HG03196 (cell line): ENCODE measurements at regions not wholly inside any gene's neighbourhood (a gene's known extent, or its start where the extent isn't known, plus 50 kb on each side); places are given as distances from the start of the nearest gene placed in this dataset.

Experiments
- ATAC-seq: cut with Tn5 transposase; IDR thresholded peaks from one replicate; pipeline ENCODE4 v1.9.1; 2021; ENCODE audit not compliant: unreplicated experiment

DNA sequence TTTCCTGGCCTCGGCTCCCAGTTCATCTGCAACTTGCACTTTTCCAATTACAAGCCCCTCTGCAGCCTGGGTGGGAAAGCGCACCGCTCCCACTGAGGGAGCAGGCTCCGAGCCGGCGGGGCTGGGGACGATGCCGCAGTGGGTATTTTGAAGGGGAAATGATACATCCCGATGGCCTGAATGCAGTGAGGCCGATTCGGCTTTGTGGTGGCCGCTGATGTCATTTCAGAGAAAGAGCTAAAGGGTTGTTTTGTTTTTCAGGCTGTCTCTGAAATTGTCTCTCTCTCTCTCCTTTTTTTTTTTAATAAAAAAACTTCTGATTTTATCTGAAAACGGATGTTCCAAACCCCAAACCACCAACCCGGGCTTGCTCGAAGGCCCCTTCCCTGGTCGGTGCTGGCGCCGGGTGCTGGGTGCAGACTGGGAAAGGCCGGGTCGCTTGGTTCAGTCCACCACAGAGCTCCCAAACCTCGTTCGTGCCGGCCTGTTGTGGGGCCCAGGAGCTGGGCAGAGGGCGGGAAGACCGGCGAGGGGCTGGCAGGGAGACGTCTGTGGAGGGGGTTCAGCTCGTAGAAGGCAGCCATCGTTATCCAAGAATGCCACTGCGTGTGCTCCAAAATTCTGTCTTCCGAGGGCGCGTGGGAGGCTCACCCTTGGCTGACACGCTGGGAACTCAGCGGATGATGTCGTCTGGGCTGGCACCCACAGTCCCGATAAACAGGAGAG is 102.8 kb downstream of the FOXL1 start:
- ATAC-seq: no peak

DNA sequence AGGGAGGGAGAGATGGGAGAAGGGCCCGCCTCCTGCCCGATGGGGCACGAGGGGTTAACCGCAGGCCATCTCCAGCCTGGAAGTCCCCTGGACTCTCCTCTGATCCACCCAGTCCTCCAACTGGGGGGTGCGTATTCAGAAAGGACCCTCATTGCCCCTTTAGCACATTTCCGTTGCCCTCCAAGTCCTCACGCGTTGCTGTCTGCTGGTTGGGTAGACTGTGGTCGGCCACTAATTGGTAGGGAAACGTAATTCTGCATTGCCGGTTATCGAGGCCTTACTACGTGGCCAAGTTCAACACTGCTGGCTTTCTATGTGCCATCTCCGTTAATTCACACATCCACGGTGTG is 103.4 kb downstream of the FOXL1 start:
- no peak for ATAC-seq

DNA sequence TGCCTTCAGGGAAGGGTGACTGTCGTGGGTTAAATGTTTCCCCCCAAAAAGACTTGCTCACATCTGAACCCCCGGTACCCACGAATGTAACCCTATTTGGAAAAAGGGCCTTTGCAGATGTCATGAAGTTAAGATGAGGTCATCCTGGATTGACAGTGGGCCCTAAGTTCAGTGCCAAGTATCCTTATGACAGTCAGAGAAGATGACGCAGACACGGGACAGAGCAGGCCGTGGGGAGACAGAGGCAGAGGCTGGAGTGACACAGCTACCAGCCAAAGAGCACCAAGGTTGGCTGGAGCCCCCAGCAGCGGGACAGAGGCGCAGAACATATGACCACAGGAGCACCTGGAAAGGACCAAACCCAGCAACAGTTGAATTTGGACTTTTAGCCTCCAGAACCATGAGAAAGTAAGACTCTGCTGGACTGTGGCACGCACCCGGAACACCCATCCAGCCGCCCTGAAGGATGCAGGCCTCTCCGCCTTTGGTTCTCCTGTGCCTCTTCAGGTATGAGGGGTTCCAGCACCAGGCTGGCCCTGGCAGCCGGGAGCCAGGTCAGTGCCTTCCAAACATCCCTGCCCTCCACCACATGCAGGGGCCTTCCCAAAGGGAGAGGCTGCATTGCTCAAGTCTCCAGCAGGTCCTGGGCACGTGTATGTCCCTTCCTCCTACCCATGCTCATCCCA is 104.0 kb downstream of the FOXL1 start:
- ATAC-seq: no peak

DNA sequence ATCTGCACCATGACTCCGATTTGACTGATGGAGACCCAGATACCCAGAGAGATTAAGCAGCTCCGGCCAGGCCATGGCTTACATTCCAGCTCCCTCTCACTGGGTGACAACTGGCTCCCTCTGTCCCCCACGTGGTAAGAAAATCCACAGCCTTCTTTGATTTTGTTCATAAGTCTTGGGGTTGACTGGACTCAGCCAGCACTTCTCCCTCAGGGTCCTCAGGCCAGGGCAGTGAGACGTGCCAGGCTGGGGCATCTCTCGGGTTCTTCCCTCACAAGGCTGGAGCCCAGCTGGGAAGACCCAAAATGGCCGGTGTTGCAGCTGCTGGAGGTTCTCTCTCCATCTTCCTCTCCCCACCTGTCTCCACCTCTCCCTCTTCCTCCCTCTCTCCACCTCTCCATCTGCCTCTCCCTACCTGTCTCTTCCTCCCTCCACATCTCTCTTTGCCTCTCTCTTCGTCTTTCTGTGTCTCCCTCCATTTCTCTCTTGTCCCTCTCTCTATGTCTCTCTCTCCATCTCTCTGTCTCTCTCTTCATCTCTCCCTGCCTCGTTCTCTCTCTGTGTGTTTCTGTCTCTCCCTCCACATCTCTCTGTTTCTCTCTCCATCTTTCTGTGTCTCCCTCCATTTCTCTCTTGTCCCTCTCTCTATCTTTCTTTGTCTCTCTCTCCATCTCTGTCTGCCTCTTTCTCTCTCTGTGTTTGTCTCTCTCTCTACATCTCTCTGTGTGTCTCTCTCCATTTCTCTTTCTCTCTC is 105.3 kb downstream of the FOXL1 start:
- no peak for ATAC-seq

DNA sequence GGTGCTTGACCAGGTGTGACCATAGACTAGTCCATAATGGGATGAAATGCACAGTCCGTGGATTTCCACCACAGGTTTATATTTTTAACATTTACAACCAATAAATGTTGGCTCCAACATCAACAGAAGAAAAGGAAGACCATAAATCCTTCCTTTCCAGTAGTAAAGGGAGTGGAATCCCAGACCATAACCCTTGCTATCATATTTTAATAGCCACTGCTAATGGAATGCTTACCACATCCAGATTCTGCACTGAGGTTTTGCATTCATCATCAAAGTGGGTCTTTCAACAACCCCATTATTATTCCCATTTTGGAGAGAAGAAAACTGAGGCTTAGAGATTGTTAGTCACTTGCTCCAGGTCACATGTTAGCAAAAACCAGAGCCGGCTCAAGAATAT is 106.7 kb downstream of the FOXL1 start:
- ATAC-seq: no peak

DNA sequence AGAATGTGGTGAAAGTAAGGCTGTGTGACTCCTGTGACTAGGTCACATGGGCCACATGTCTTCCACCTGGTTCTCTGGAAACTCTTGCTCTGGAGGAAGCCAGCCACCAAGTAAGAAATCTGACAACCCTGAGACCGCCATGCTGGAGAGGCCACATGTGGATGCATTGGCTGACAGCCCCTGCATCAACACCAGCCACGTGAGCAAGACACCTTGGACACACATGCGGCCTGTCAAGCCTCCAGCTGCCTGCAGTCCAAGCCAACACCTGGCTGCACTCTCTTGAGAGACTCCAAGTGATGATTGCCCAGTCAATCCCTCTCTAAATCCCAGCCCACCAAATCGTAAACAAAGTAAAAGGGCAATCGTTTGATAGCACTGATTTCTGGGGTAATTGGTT is 112.6 kb downstream of the FOXL1 start:
- no peak for ATAC-seq

DNA sequence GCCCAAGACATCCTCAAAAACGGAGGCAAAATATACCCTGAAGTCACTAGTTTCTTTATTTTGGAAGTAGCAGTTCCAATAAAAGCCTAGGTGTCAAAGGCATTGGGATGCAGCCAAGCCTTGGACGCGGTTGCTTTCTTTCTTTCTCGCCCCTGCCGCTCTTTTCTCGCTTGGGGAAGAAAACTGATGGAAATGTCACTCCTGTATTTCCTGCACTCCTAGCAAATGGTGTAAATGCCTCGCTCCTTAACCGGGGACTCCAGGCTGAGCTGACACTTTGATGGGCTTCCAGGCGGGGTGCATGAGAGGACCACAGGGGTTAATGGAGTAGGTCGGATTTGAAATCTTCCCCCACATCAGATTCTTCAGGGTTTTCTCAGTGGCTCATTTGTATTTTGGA is 114.1 kb downstream of the FOXL1 start:
- ATAC-seq: no peak

DNA sequence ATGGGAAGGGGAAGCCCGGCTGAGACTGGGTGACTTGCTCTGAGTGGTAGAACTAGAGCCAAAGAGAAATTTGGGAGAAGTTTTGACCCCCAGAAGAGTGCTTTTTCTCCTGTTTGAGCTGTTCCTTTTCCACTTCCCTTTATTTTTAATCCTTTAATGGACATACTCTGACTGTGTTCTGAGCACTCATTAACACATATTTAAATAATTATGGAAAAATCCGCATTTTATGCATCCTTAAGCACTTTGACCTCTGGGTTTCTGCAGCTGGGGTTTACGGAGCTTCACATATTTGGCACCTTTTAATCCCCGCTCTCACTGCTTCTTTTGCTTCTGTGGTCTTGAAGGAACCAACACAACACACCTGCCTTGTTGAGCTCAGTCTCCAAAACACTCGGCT is 114.7 kb downstream of the FOXL1 start:
- no peak for ATAC-seq

DNA sequence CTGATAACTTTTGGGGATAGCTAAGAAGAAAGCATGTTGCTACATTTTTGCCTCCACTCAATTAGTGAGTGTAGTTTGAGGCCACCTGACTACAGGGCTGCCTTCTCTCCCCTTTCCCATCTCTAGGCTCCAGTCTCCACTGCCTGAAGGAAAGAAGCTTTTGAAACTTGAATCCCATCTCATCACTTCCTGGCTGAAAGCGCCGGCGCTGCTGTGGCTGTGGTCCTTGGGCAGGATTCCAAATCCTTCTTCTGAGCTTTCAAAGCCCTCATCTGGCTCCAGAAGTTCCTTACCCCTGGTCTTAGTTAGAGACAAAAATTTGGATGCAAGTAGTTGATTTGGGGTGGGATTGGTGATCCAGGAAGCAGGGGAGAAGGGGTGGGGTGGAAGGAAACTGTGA is 119.4 kb downstream of the FOXL1 start:
- ATAC-seq: no peak

DNA sequence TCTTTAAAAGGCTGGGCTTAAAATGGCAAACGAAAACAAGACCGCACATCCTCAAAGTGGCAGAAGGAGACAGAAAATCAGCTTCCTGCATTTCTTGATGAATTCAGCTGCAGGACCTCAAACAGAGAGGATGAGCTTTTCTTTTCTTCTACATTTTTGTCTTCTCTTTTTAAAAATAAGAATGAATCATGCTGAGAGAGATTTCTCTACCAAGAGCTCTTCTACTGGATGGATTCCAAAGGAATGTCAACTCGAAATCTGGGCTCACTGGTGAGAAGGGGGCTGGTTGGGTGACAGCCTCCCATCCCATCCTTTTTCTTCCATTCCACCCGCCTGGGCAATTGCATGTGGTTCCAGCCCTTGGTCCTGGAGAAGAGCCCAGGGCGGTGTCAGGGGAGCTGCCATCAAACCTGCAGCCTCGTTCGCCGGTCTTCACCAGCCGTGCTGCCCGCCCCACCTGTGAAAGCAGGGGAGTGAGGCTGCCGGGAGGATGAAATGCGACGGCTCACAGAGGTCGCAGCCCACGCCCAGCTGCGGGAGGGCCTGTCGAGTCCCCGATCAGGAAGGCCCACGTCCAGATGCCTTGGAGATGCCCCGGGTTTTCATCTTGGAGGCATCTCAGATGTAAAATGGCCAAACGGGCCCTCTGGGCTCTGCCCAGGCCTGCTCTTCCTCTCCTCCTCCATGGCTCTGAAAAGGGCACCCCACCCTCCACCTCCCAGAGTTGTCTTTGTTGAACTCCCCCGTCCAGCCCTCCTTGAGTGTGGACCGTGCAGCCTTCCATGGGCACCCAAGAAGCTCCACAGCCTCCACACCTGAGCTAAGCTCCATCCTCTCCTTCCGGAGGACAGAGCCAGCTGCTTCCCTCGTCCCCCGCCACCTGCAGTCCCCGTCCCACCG is 121.9 kb downstream of the FOXL1 start:
- ATAC-seq: no peak

DNA sequence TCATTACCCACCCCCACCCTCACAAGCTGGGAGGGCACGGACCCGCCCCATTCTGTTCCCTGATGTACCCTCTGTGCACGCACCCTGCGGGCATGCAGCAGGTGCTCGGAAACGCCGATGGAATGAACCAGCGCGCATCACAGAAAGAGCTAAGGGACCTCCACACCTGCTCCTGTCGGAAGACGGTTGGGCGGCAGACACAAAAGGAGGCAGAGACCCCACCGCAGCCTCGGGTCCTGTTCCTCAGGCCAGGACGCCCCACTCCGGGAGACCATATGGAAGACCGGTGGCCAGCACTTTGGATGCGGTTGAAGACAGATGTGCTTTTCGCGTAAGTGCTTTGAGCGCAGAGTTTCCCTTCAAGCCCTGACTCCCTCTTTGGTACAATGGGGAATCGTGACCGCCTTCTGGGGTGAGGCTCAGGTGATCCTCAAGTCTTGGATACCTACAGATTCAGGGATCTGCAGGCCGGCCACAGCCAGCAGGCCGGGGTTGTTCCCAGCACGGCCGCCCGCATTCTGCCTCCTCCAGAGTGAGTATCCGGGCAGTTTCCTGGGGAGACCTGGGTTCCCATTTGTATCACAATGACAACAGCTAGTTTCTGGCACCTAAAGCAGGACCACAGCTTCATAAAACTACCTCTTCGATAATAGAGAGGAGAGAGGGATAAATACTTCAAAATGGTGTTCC is 123.1 kb downstream of the FOXL1 start:
- no peak for ATAC-seq

DNA sequence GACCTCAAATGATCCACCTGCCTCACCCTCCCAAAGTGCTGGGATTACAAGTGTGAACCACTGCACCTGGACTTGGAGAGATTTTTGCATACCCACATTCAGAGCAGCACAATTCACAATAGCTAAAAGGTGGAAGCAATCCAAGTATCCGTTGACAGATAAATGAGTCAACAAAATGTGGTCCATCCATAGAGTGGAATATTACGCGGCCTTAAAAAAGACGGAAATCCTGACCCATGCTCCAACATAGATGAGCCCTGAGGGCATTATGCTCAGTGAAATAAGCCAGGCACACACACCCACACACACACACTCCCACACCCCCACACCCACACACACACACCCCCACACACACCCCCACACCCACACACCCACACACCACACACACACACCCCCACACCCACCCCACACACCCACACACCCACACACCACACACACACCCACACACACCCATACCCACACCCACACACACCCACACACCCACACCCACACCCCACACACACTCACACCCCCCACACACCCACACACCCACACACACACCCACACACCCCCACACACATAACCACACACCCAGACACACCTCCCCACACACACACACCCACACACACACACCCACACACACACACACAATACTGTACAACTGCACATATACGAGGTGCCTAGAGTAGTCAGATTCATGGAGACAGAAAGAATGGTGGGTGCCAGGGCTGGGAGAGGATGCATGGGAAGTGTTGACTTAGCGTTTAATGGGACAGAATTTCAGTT is 124.7 kb downstream of the FOXL1 start:
- ATAC-seq: no peak

DNA sequence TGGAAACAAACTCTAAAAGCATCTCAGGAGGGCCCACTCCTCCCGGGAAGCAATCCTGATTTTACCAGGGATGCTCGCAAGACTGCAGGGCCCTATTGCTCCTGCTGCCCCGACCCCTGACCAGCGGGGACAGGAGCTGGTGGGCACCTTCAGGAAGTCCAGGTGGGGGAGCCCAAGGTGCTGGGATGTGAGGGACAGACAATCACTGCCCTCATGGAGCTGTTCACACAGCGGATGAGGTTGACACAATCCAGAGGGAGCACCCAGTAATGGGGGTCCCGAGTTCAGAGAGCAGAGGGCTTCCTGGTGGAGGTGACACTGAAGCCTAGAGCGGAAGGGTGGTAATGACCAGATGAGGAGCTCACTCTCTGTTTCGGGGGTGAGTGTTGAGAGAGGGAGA is 126.2 kb downstream of the FOXL1 start:
- ATAC-seq: no peak

DNA sequence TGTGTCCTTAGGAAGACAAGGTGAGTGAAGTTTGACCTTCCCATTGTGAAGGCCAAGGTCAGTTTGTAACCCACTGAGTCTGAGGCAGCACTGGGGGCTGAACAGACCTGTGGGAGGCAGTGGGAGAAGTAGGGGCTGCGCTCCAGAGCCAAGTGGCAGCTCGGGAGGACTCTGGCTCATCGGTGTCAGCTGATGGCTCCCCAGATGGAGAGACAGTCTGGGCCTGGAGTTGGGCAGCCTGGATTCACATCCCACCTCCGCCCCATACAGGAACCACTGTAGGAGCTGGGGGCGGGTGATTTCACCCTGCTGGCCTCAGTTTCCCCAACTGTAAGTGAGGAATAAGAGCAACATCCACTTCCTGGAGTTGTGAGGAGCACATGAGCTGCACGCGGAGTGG is 128.4 kb downstream of the FOXL1 start:
- ATAC-seq: no peak

DNA sequence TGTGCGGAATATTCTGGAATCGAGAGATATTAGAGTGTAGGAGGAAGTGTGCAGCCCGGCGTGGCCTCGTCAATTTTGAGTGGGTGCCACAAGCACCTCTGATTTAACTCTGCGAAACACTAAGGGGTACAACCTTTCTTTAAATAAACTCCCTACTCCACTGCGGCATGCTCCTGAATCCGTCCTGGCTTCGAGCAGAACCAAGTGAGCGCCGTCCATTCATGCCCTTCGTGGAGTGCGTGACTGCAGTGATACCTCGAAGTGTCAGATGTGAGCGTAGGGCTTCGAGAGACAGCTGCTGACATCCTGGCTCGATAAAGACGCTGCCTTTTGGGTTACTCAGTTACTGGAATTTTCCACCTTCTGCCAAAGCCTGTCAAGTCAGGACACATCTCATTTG is 128.8 kb downstream of the FOXL1 start:
- ATAC-seq: no peak

DNA sequence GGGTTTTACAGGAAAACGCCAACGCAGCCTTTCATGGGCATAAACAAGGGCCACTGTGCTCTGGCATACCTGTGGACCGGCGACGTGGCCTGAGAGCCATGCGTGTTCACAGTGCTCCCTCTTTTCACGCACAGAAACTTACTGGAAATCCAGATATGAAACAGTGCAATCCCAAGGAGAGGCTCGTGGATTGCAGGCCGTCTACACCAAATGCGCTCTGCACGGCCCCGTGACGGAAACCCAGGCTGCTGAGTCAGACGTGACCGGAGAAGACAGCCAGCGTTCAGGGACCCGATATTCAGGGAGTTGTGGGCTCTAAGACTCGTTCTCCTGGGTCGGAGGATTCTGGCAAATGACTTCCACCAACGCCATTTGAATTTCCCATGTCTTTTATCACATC is 129.2 kb downstream of the FOXL1 start:
- ATAC-seq: no peak

DNA sequence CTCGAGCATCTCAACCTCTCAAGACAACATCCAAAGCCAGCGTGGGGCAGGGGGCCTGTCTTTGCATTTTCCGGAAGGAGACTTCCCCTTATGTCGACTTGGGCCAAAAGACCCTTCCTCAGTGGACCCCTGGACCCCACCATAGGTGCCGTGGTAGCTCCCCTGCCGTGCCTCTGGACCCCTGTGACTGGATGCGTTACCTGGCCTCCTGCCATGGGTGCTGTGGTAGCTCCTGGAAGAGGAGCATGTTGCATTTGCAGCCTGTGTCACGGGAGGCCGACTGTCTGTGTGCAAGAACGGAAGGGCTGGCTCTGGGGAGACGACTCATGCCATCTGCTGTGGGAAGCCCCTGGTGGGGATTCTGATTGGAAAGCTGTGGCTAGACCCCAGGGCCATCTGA is 130.1 kb downstream of the FOXL1 start:
- ATAC-seq: no peak

DNA sequence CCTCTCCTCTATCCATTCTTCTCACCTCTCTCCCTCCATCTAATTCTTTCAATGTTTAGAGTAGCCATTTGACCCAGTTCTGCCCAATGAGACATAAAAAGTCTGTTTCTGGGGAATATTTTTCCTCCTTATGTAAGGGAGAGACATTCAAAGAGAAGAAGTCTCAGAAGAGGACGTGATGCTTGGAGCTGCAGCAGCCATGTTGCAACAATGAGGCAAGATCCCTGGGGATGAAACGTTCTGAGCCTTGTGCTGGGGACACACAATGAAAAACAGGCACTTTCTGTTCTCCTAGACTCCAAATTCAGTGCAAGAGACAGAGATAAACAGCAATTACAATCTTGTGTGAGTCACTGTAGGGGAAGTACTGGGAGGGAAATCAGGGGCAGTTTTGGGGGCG is 130.8 kb downstream of the FOXL1 start:
- ATAC-seq: no peak

DNA sequence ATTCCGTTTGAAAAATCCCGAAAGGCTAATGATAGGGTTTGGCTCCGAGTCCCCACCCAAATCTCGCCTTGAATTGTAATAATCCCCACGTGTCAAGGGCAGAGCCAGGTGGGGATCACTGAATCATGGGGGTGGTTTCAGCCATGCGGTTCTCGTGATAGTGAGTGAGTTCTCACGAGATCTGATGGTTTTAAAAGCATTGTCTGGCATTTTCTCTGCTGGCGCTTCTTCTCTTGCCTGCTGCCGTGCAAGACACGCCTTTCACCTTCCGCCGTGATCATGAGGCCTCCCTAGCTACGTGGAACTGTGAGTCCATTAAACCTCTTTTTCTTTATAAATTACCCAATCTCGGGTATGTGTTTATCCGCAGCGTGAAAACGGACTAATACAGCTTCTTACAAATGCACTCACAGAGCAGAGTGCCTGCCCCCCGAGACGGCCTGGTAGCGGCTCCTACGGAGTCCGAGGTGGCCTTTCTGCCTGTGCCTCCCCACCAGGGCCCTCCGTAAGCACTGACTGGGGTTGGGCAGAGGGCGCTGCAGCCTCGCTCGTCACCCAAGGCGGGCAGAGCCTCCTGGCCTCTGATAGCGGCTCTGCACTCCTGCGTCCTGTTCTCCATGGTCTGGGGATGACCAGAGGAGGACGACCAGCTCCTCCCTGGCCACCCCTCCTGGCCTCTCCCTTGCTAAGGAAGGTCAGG is 131.7 kb downstream of the FOXL1 start:
- ATAC-seq: no peak
